Natural killer cell treated with Interleukin-12 subunit alpha and Interleukin-12 subunit beta and Interleukin-15 and Interleukin-18, amount 100 ng/mL, for 72 hours (primary cell): ENCODE measurements at regions not wholly inside any gene's neighbourhood (a gene's known extent, or its start where the extent isn't known, plus 50 kb on each side); places are given as distances from the start of the nearest gene placed in this dataset.

ENCODE experiments used
- ATAC-seq, 2 donors: fragments of 150-1000 bp; cut with Tn5 transposase in 1 of 2; sonication (Bioruptor Pico), chemical (Tn5 transposase) in 1 of 2; 2 replicates each; pipeline ENCODE4 v1.10.0; 2021
- DNase-seq: peaks from one replicate; pipeline ENCODE4 v3.0.0; 2022; ENCODE audit warnings: low spot score
- H3K27ac Mint-ChIP-seq, 2 donors: 1 replicate in 1 of 2; 2 replicates in 1 of 2; pipeline ENCODE4 v1.8.0; 2022; ENCODE audit warnings: mixed read lengths in 2 of 2, mild to moderate bottlenecking in 1 of 2, moderate library complexity in 1 of 2
- H3K27me3 Mint-ChIP-seq, 2 donors: 1 replicate in 1 of 2; 2 replicates in 1 of 2; pipeline ENCODE4 v1.8.0; 2022; ENCODE audit warnings: mixed read lengths in 2 of 2
- H3K36me3 Mint-ChIP-seq: one replicate; pipeline ENCODE4 v1.8.0; 2022; ENCODE audit warnings: mixed read lengths
- H3K4me1 Mint-ChIP-seq, 2 donors: 1 replicate in 1 of 2; 2 replicates in 1 of 2; pipeline ENCODE4 v1.8.0; 2022; ENCODE audit warnings: low read depth in 2 of 2, mixed read lengths in 2 of 2, mild to moderate bottlenecking in 1 of 2
- H3K4me3 Mint-ChIP-seq: one replicate; pipeline ENCODE4 v1.8.0; 2022; ENCODE audit warnings: mixed read lengths
- H3K9me3 Mint-ChIP-seq: 2 replicates; pipeline ENCODE4 v1.8.0; 2022; ENCODE audit warnings: mixed read lengths

- no peaks in the 10 kb centered on the region for H3K27me3 Mint-ChIP-seq
- H3K4me1 Mint-ChIP-seq: no peaks in the 10 kb centered on the region
- no peak overlapping the region for H3K4me3 Mint-ChIP-seq
- no peaks in the 10 kb centered on the region for H3K36me3 Mint-ChIP-seq
- no peak for ATAC-seq
- no peak overlapping the region for H3K27ac Mint-ChIP-seq
- no peak for DNase-seq
- H3K9me3 Mint-ChIP-seq: peaks cover 9% of the 10 kb centered on the region
These were observed 603.4 kb upstream of the GBE1 start for GRCh38 chr3:82364827-82365226.

GRCh38 chr3:82363131-82363530 lies 601.7 kb upstream of the GBE1 start:
- Mint-ChIP-seq H3K27me3 (no peaks in the 10 kb centered on the region), H3K9me3 (peaks cover 11% of the 10 kb centered on the region), H3K4me3 (no peak overlapping the region), H3K4me1 (no peaks in the 10 kb centered on the region), H3K27ac (no peak overlapping the region), H3K36me3 (no peaks in the 10 kb centered on the region)
- ATAC-seq (no peak), DNase-seq (no peak)

GRCh38 chr3:82355228-82355627 lies 593.8 kb upstream of the GBE1 start:
- H3K4me1 Mint-ChIP-seq: no peaks in the 10 kb centered on the region
- DNase-seq: no peak
- no peaks in the 10 kb centered on the region for H3K27me3 Mint-ChIP-seq
- H3K9me3 Mint-ChIP-seq: peaks cover 24% of the 10 kb centered on the region
- H3K36me3 Mint-ChIP-seq: peaks cover 4% of the 10 kb centered on the region
- no peak overlapping the region for H3K4me3 Mint-ChIP-seq
- no peak overlapping the region for H3K27ac Mint-ChIP-seq
- no peak for ATAC-seq

- no peak for ATAC-seq
- Mint-ChIP-seq H3K27me3 (no peaks in the 10 kb centered on the region), H3K9me3 (peaks cover 24% of the 10 kb centered on the region), H3K4me1 (no peaks in the 10 kb centered on the region), H3K4me3 (no peak overlapping the region), H3K27ac (no peak overlapping the region), H3K36me3 (peaks cover 4% of the 10 kb centered on the region)
- no peak for DNase-seq
These were observed 592.8 kb upstream of the GBE1 start for GRCh38 chr3:82354228-82354627.

- H3K27me3 Mint-ChIP-seq: no peaks in the 10 kb centered on the region
- H3K4me1 Mint-ChIP-seq: no peaks in the 10 kb centered on the region
- ATAC-seq (no peak), DNase-seq (no peak)
- H3K36me3 Mint-ChIP-seq: peaks cover 4% of the 10 kb centered on the region
- peaks cover 24% of the 10 kb centered on the region for H3K9me3 Mint-ChIP-seq
- H3K27ac Mint-ChIP-seq: no peak overlapping the region
- no peak overlapping the region for H3K4me3 Mint-ChIP-seq
These were observed 592.1 kb upstream of the GBE1 start for GRCh38 chr3:82353306-82354171.

GRCh38 chr3:82347585-82347984 lies 586.1 kb upstream of the GBE1 start:
- DNase-seq (no peak), ATAC-seq (no peak)
- no peak overlapping the region for H3K27ac Mint-ChIP-seq
- H3K36me3 Mint-ChIP-seq: peaks cover 11% of the 10 kb centered on the region
- peaks cover 28% of the 10 kb centered on the region for H3K9me3 Mint-ChIP-seq
- no peaks in the 10 kb centered on the region for H3K4me1 Mint-ChIP-seq
- no peaks in the 10 kb centered on the region for H3K27me3 Mint-ChIP-seq
- no peak overlapping the region for H3K4me3 Mint-ChIP-seq

GRCh38 chr3:82342521-82342920 lies 581.1 kb upstream of the GBE1 start:
- Mint-ChIP-seq H3K4me1 (no peaks in the 10 kb centered on the region), H3K36me3 (peaks cover 7% of the 10 kb centered on the region), H3K4me3 (no peak overlapping the region), H3K27me3 (no peaks in the 10 kb centered on the region), H3K27ac (no peak overlapping the region), H3K9me3 (peaks cover 16% of the 10 kb centered on the region)
- DNase-seq: no peak
- no peak for ATAC-seq

- peaks cover 16% of the 10 kb centered on the region for H3K9me3 Mint-ChIP-seq
- no peaks in the 10 kb centered on the region for H3K27me3 Mint-ChIP-seq
- H3K36me3 Mint-ChIP-seq: peaks cover 7% of the 10 kb centered on the region
- DNase-seq (no peak), ATAC-seq (no peak)
- H3K4me1 Mint-ChIP-seq: no peaks in the 10 kb centered on the region
- no peak overlapping the region for H3K27ac Mint-ChIP-seq
- H3K4me3 Mint-ChIP-seq: no peak overlapping the region
These were observed 567.9 kb upstream of the GBE1 start for GRCh38 chr3:82329300-82329699.

GRCh38 chr3:82311901-82312300 lies 550.5 kb upstream of the GBE1 start:
- ATAC-seq (no peak), DNase-seq (no peak)
- Mint-ChIP-seq H3K27ac (no peak overlapping the region), H3K27me3 (no peaks in the 10 kb centered on the region), H3K4me1 (no peaks in the 10 kb centered on the region), H3K9me3 (peaks cover 8% of the 10 kb centered on the region), H3K36me3 (peaks cover 2% of the 10 kb centered on the region), H3K4me3 (no peak overlapping the region)

- H3K36me3 Mint-ChIP-seq: peaks cover 6% of the 10 kb centered on the region
These were observed 547.3 kb upstream of the GBE1 start for GRCh38 chr3:82308755-82309154.

GRCh38 chr3:82306189-82306588 lies 544.7 kb upstream of the GBE1 start:
- ATAC-seq (no peak), DNase-seq (no peak)
- no peaks in the 10 kb centered on the region for H3K4me1 Mint-ChIP-seq
- H3K27ac Mint-ChIP-seq: no peak overlapping the region
- no peaks in the 10 kb centered on the region for H3K27me3 Mint-ChIP-seq
- H3K9me3 Mint-ChIP-seq: peaks cover 16% of the 10 kb centered on the region
- H3K36me3 Mint-ChIP-seq: peaks cover 6% of the 10 kb centered on the region
- no peak overlapping the region for H3K4me3 Mint-ChIP-seq

More at GRCh38 chr3:82308755-82309154, 547.3 kb upstream of the GBE1 start:
- Mint-ChIP-seq H3K4me3 (no peak overlapping the region), H3K27ac (no peak overlapping the region), H3K27me3 (no peaks in the 10 kb centered on the region), H3K4me1 (no peaks in the 10 kb centered on the region), H3K9me3 (peaks cover 14% of the 10 kb centered on the region)
- ATAC-seq (no peak), DNase-seq (no peak)

GRCh38 chr3:82294609-82295008 lies 533.2 kb upstream of the GBE1 start:
- no peaks in the 10 kb centered on the region for H3K27me3 Mint-ChIP-seq
- no peaks in the 10 kb centered on the region for H3K36me3 Mint-ChIP-seq
- H3K9me3 Mint-ChIP-seq: peaks cover 11% of the 10 kb centered on the region
- DNase-seq: no peak
- H3K27ac Mint-ChIP-seq: no peak overlapping the region
- no peak for ATAC-seq
- no peaks in the 10 kb centered on the region for H3K4me1 Mint-ChIP-seq
- no peak overlapping the region for H3K4me3 Mint-ChIP-seq

GRCh38 chr3:82293867-82294266 lies 532.4 kb upstream of the GBE1 start:
- no peak overlapping the region for H3K27ac Mint-ChIP-seq
- no peaks in the 10 kb centered on the region for H3K27me3 Mint-ChIP-seq
- DNase-seq (no peak), ATAC-seq (no peak)
- no peaks in the 10 kb centered on the region for H3K4me1 Mint-ChIP-seq
- H3K36me3 Mint-ChIP-seq: no peaks in the 10 kb centered on the region
- H3K9me3 Mint-ChIP-seq: peaks cover 11% of the 10 kb centered on the region
- no peak overlapping the region for H3K4me3 Mint-ChIP-seq

GRCh38 chr3:82293435-82293834 lies 532.0 kb upstream of the GBE1 start:
- H3K9me3 Mint-ChIP-seq: peaks cover 11% of the 10 kb centered on the region

GRCh38 chr3:82287562-82287961 lies 526.1 kb upstream of the GBE1 start:
- H3K4me1 Mint-ChIP-seq: no peaks in the 10 kb centered on the region

More at GRCh38 chr3:82293435-82293834, 532.0 kb upstream of the GBE1 start:
- DNase-seq (no peak), ATAC-seq (no peak)
- H3K27me3 Mint-ChIP-seq: no peaks in the 10 kb centered on the region
- no peaks in the 10 kb centered on the region for H3K4me1 Mint-ChIP-seq
- H3K4me3 Mint-ChIP-seq: no peak overlapping the region
- H3K36me3 Mint-ChIP-seq: no peaks in the 10 kb centered on the region
- H3K27ac Mint-ChIP-seq: no peak overlapping the region

More at GRCh38 chr3:82287562-82287961, 526.1 kb upstream of the GBE1 start:
- H3K9me3 Mint-ChIP-seq: peaks cover 20% of the 10 kb centered on the region
- DNase-seq (no peak), ATAC-seq (no peak)
- no peaks in the 10 kb centered on the region for H3K27me3 Mint-ChIP-seq
- no peak overlapping the region for H3K4me3 Mint-ChIP-seq
- H3K36me3 Mint-ChIP-seq: peaks cover 5% of the 10 kb centered on the region
- H3K27ac Mint-ChIP-seq: no peak overlapping the region
